GM03348 (cell line): ENCODE measurements at regions not wholly inside any gene's neighbourhood (a gene's known extent, or its start where the extent isn't known, plus 50 kb on each side); places are given as distances from the start of the nearest gene placed in this dataset.

Experiments
- DNase-seq: peaks from one replicate; pipeline ENCODE4 v3.0.0; 2012; ENCODE audit warnings: low spot score

DNA sequence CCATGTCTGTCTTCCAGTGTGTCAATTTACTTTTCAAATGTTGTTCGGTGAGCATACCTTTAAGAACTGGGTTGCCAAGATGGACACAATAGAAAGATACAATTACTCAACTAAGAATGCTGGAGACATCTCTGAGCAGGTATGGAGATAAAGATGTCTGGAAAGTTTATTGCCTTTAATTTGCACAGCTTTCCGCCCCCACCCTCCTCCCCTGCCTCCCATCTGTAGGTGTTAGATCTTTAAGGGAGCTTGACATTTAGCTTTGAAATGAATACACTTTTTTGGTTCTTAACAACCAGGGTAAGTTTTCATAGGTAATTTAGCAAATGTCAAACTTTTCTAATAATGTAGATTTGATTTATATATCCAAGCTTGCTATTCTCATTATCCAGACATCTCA is 104.4 kb downstream of the BTBD3 start:
- no peak for DNase-seq

DNA sequence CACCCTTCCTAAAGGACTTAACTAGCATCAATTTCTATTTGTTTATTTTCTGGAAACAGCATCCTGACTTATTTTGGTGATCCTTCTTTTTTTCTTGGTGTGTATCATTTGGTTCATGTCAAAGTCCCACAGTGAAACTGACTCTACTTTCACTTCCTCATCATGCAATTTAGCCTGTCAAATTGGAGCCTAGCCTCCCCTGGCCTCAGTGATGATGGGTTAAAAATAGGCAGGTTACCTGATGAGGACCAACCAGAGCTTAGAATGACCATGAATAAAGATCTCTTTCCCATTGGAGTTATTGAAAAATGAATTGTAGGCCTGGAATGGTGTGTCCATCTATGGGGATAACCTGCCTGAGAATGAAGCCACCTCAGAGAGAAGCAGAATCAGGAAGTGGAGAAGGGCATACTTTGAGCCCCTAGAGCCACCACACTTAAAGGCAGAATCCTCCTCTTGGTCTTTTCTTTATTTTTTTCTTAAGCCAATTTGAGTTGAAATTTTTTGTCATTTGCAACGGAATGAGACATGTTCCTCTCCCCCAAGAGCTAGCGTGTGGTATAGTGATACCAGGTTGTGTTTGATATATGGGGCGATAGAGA is 105.6 kb downstream of the BTBD3 start:
- no peak for DNase-seq

DNA sequence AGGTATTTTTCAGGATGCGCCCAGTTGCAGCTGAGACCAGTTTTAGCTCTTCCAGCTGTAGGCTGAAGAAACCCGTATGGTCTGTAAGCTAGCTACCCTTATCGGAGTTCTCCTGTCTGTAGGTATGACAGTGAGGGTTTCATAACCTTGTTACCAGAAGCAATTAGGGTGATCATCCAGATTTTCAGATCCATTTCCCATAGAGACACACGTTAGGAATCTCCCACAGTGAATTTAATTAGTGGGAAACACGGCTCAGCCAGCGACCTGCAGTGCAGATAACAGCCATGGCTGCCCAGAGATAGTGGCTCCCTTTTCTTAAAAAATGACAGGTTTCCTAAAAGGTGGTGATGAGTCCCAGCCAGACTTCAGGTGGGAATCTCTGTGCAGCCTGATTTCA is 111.1 kb downstream of the BTBD3 start:
- DNase-seq, result no peak

DNA sequence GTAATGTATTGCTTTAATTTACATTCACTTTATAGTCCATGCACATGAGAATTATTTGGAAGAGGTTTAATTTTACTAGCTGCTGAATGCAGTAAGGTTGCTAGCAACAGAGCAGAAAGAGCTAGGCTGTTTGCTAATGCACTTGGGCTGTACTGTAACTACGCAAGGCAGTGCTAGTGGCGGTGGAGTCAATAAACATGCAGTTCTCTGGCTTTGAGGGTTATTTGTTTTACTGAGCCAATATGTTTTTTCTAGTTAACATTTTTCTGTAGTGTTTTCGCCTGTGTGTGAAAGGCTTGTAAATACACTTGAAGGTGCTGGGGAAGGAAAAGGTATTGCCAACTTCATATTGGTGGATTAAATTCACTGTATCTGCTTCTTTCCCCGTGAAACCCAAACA is 112.8 kb downstream of the BTBD3 start:
- no peak for DNase-seq

DNA sequence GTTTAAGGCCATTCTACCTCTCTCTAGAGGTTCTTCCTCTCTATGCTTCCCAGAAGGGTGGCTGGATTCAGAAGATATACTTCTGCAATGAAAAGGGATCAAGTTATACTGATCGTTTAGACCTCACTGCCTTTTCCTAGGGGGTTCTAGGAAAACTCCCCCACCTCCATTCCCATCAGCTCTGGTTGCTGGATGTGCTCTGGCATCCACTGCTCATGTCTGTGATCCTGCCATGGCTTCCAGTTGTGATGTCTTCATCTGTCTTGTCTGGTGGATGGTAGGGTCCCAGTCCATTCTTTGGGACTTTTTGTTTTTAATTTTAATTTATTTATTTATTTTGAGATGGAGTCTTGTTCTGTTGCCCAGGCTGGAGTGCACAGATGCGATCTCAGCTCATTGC is 118.4 kb downstream of the BTBD3 start:
- DNase-seq, result no peak

DNA sequence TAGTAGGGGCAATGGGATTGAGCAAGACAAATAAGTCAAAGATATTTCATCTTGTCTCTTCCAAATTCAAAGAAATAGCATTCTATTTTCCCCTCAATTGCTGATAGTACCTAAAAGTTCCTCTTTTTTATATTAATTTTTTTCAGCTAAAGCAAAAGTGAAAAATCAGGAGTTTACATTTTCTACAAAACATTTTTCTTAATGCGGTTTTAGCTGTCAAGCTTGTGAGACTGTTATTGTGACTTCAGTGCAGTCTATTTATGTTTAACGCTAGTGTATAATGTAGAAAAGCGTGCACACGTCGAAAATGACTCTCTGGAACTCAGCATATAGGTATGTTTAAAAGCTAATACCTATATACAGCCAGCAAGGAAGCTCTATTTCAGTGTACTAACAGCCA is 119.8 kb downstream of the BTBD3 start:
- no peak for DNase-seq

DNA sequence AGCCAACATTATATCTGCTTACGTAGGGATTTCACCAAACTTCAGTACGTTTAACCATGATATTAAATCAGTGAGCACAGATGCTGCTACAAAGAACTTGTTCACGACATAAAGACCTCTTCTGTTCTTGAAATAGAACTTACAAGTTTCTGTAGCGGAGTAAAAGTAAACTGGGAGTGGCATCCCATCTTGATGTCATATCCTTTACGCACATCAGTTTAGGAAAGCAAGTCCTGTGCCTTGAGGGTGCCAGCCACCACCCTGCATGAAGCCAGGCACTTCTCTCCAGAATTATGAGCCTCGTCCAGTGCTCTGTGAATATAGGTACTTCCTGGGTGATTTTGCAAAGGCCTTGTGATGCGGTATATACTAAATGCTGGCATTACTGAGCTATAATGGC is 122.6 kb downstream of the BTBD3 start:
- DNase-seq, result no peak

DNA sequence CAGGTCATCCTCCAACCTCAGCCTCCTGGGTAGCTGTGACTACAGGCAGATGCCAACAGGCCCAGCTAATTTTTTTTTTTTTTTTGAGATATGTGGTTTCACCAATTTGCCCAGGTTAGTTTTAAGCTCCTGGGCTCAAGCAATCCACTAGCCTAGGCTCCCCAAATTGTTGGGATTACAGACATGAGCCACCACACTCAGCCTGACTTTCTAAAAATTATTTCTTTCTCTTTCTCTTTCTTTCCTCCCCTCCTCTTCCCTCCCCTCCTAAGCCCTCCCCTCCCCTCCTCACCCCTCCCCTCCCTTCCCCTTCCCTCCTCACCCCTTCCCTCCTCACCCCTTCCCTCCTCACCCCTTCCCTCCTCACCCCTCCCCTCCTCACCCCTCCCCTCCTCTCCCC is 127.3 kb downstream of the BTBD3 start:
- DNase-seq, result no peak

DNA sequence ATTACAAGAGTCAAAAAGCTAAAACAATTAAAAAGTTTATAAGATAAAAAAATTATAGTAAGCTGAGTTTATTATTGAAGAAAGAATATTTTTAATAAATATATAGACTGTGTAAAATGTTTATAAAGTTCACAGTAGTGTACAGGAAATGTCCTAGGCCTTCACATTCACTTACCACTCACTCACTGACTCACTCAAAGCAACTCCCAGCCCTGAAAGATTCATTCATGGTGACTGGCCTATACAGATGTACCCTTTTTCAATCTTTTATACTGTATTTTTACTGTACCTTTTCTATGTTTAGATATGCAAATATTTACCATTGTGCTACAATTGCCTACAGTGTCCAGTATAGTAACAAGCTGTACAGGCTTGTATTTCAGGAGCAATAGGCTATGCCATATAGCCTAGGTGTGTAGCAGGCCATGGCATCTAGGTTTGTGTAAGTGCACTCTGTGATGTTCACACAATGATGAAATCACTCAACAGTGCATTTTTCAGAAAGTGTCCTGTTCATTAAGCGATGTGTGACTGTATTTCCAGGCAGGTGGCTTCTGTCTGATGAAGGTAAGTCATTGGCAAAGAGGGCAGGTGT is 130.2 kb downstream of the BTBD3 start:
- peak; percentile 14 for DNase-seq

DNA sequence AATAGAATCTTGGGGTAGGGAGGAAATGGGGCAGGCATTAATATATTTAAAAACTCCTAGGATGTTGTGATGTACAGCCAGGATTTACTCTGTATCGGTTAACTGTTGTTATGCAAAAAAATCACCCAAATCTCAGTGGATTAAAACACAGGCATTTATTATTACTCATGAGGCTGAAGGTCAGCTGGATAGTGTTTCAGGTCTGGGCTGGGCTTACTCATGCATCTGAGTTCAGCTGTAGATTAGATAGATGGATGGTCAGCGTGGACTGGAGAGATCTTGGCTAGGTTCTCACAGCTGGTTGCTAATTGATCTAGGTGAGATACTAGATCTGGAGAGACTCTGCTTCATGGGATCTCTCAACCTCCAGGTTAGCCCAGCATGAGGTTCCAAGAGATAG is 131.4 kb downstream of the BTBD3 start:
- peak; percentile 14 for DNase-seq

DNA sequence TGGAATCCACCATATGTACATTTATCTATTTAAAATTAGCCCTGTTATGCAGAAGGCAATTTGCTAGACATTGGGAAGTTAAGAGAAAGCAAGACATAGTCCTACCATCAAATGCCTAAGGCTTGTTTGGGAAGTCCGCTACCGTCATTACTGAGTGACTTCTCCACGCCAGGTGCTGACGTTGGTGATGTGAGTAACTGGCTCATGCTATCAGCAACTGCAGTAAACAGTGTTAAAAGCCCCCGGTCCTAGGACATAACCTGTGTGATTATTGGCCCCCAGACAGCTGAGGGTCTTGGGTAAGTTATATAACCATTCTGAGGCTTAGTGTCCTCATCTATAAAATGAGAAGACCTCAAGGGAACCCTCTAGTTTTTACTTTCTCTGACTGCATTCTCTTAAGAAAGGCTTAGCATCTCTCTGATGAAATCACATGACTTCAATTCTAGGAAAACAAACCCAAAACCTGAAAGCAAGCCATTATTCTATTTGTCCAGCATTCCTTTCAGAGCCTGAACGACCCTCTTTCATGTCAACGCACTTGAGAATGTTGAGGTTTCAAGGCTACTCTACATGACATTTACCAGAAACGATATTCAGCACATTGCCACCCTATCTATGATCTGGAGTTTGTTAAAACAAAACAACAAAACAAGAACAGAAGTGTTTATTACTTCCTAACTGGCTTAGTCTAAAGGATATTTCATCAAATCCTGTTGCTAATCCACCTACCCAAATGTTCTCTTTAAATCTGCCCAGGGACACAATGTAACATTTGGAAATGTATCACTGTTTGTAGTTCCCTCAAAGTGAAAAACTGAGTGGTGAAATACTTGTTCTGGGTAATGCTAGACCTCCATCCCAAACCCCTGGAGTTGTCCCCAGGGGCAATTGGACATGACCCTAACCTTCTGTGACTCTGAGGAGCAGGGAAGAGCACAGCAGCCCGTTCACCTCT is 133.8 kb downstream of the BTBD3 start:
- DNase-seq, result no peak

DNA sequence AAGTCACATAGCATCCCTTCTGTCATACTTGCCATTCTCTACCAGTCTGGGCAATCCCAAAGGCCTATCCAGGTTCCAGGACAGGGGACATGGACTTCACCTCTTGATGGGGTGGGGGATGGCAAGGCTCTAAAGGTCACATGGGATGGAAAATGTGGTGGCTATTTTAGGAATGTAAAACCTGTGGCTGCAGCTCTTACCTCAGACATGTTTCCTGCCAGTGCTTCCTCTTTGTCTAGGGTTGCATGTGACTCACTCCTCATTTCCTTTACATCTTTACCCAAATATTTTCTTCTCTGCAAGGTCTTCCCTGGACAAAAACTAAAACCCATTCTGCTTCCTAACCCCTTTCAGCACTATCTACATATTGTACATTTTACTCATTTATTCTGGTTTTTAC is 135.7 kb downstream of the BTBD3 start:
- peak; percentile 61 for DNase-seq

DNA sequence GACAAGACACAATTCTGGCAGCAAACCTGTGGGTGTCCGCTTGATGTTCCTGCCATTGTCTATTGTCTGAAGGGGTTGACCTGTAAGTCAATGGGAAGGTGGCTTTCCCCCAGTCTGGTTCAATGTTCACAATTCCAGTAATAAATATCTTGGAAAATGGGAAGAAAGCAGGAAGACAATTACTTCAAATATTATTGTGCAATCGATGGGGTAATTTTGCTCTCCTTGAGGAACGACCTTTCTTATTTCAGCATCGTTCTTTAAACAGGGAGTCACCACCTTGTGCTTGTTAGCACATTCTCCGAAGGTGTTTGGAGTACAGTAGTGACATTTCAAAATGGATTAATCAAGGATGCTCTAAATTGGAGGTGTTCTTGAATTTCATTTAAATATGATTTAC is 136.9 kb downstream of the BTBD3 start:
- DNase-seq, result no peak

DNA sequence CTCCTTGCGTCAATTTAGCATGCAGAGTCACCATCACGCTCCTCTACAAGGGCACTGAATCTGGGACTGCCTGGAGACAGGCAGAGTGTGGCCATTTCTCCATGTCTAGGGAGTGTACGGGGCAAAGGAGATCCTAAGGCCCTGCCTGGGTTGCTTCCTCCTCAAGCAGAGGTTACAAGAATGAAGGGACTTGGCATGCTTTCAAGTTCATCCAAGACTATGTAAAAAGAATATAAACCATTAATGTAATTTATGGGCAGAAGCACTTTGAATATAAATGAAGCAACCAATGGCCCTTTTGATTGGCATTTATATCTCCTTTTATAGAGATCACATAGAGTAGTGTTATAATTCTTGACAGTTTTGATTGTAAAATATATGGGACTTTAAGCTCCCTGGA is 137.5 kb downstream of the BTBD3 start:
- DNase-seq, result no peak

DNA sequence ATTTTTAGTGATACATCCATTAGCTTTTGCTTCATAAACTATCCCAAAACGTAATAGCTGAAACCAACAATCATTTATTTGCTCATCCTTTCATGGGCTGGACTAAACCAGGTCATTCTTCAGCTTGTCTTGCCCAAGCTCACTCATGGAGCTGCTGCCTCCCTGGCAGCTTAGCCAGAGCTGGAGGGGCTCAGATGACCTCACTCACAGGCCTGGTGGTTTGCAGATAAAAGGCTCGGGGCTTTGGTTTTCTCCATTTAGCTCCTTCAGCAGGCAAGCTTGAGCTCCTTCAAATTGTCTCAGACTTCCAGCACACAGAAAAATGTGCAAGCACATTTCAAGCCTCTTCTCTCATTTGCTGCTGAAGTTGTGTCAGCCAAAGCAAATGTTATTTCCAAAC is 139.1 kb downstream of the BTBD3 start:
- no peak for DNase-seq

DNA sequence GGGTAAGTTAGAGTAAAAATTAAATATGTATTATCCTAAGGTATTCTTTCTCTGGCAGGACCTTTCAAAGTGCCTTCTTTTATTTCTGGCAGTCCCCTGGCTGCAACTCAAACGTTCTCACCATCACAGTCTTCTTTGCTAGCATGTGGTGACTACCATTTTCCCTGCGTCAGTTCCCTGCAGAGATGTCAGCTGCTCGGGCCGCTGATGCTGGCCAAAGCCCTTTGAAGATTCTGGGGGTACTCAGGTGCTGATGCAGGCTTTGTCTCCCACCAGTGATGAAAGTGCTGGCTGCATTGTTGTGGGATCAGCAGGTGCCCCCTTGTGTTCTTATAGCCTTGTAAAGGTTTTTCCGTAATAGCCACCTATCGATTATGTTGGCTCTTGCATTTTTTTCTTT is 140.1 kb downstream of the BTBD3 start:
- no peak for DNase-seq

DNA sequence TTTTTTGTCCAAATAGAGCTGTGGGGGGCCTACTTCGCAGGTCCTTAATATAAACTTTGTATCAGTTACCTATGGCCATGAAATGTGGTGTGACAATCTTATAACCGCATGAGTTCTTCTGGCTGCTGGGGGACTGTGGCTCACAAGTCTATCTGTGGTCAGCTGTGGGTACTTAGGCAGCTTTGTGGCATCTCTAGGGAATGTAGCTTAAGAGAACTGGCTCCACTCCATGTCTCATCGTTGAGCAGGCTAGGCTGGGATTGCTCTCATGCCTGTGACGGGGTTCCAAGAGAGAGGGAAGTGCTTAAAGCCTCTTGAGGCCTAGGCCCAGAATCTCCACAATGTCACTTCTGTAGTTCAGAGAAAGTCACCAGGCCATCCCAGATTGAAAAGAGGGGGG is 140.5 kb downstream of the BTBD3 start:
- no peak for DNase-seq

DNA sequence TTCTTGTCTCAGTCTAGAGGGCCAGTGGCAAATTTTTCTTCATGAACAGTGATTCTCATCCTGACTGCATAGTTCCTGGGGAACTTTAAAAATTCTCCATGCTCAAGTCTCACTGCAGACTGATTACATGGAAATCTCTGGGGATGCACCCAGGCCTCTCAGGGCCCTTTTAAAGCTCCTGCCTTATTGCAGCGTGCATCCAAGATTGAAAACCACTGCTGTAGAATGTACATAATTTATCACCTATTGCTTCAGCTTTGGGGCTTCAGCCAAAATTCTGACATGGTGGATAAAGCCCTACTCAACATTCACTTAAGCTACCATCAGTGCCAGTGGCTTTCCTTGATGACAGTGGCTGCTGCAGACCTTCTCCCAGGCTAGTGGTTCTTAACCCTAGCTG is 143.8 kb downstream of the BTBD3 start:
- DNase-seq, result peak; percentile 6

DNA sequence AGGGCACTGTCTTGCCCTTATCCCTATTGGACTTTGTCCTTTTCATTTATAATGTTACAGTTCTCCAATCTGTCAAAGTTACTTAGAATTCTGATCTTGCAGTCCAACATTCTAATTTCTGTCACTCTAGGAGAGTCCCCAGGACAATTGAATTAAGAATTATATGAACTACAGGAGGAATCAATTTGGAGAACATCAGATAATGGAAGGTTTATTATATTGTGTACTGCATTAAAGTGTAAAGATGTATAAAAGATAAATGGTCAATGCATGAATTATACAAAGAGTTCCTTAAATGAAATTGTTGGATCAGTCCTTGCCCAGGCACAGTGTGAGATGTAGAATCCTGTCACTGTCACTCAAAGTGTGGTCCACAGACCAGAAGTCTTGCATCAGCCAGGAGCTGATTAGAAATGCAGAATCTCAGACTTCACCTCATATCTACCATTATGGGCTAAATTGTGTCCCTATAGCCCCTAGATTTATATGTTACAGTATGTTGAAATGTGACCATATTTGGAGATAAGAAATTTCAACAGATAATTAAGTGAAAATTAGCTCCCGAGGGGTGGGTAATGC is 145.5 kb downstream of the BTBD3 start:
- DNase-seq, result no peak

DNA sequence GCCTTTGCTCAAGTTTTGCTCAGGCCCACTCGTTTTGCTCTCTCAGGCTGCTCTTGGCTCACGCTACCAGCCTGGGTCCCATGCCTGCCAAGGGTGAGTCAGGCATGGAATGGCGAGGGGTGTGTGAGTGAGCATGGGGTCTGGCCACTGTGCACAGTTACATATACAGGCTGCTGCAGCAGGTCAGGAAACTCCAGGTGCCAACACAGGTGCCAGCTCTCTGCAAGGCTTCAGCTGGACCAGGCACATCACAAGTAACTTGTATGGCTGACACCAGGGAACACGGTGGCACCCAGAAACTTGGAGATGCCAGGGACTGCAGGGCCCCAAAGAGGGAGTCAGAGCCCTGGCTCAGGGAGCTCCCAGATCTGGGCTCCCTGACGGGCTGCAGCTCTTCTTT is 146.8 kb downstream of the BTBD3 start:
- DNase-seq, result no peak

DNA sequence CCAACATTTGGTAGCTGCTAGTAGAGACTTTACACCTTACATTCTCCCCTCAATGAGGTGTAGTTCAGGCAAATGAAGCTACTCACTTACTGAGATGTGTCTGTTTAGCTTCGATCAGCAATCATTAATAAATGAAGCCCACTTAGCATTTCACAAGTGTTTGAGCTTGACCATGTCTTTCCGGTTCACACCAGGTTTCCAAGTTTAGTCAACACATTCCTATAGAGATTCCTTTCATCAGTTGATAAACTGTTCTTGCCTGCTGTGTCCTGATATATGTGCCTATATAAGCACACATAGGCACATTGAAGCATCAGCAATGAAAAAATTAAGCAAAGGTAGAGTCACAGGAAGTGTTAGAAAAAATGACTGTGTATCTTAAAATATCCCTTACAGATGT is 150.0 kb downstream of the BTBD3 start:
- DNase-seq, result no peak

DNA sequence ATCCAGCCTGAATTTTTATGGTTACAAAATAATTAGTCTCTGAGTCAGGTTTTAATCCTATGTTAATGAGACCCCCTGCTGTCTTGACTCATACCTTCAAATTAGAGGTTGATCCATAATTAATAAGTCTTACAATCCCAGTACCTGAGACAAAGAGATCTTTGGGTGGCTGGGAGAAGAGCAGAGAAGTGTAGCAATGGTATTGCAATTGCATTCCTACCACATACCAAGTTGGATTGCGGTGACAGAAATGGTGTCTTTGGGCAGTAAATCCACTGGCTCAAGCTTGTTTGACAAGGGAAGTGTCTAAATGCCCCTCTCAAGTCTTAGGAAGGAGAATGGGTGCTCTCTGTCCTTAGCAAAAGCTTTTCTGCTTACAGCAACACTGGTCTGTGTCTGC is 150.4 kb downstream of the BTBD3 start:
- peak; percentile 19 for DNase-seq

DNA sequence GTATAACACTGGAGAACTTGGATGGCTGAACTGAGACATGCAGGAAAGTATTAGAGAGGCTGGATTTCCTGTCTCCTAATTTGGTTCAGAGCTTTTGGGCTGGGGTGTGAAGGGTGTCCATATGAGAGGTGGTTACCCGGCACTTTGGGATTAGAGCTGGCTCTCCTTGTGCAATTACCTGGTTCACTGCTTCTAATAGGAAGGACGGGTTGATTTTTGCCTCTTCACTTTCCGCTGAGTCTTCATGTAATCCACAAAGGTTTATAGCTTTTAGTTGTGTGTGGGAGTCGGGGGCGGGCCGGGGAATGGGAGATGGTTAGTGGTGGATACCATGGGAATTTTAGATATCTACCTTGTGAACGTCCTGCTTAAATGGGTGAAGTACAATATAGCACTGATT is 151.5 kb downstream of the BTBD3 start:
- no peak for DNase-seq
